ENCODE measurements at regions not wholly inside any gene's neighbourhood (a gene's known extent, or its start where the extent isn't known, plus 50 kb on each side); places are given as distances from the start of the nearest gene placed in this dataset.

DNA sequence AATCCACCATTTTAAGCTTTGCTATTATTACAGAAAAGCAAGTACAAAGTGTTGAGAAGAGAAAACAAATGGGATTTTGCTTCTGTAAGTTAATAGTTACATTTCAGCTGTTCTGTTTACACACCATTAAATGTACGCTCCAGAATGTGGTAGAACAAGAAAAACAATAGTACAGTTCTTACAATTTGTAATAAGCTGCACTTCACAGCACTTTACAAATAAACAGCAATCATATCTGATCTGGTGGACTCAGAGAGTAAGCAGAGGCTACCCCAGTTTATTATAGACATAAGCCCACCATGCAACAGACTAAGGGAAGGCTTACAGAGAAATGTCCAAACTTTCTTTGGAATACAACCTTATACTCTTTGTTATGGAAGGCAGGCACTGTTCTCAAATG lies 126.4 kb downstream of the OXSM start:
- intact Hi-C loops (cut with micrococcal nuclease) (no loop called here), in situ Hi-C loops (cut with MboI) (no loop called here)
- no peak overlapping the region for H3K4me3 ChIP-seq
- no peaks in the 10 kb centered on the region for H4K20me1 ChIP-seq (replicated peaks; ENCODE audit: control insufficient read depth, insufficient read depth, low read length)
- no peaks in the 10 kb centered on the region for H3K27me3 ChIP-seq (ENCODE audit: control insufficient read depth in 2 of 2, insufficient read depth in 2 of 2, low read length in 2 of 2)
- H3K9ac ChIP-seq (ENCODE audit: insufficient read depth in 1 of 2, low read depth in 2 of 2, low read length in 2 of 2), result no peak overlapping the region
- H3K36me3 ChIP-seq (ENCODE audit: control insufficient read depth, insufficient read depth, low read length), result no peaks in the 10 kb centered on the region
- WGBS (ENCODE audit: insufficient coverage, low coverage, missing lambda C conversion rate), result 0% methylated on average over 1 of the region's 1 CpG
- no peak for FAIRE-seq
- no peak for DNase-seq (ENCODE audit: extremely low read depth in 1 of 4, low spot score in 3 of 4)
- no peak for ATAC-seq
- no peaks in the 10 kb centered on the region for H3K9me3 ChIP-seq (replicated peaks; ENCODE audit: control insufficient read depth, insufficient read depth, low read depth, low read length)
- no TSS peak for BruUV-seq (replicated peaks)
- H2AFZ ChIP-seq (ENCODE audit: low read depth, low read length), result no peak overlapping the region
- no peaks in the 10 kb centered on the region for H3K9me1 ChIP-seq (ENCODE audit: control insufficient read depth, insufficient read depth, low read length)
- H3K79me2 ChIP-seq (ENCODE audit: control insufficient read depth, insufficient read depth, low read length), result no peaks in the 10 kb centered on the region
- H3K27ac ChIP-seq (ENCODE audit: extremely low read depth, low read depth, low read length), result no peak overlapping the region
- H3K4me1 ChIP-seq (replicated peaks in 1 of 2; ENCODE audit: control insufficient read depth in 2 of 2, insufficient read depth in 2 of 2, low read length in 2 of 2), result no peaks in the 10 kb centered on the region
- POLR2A ChIA-PET, result no interaction called here
- CTCF ChIA-PET (ENCODE audit: low intra/inter-chr PET ratio), result no interaction called here
- H3K4me2 ChIP-seq (ENCODE audit: insufficient read depth, low read length), result no peak overlapping the region
- TF ChIP-seq, protein P1, sequence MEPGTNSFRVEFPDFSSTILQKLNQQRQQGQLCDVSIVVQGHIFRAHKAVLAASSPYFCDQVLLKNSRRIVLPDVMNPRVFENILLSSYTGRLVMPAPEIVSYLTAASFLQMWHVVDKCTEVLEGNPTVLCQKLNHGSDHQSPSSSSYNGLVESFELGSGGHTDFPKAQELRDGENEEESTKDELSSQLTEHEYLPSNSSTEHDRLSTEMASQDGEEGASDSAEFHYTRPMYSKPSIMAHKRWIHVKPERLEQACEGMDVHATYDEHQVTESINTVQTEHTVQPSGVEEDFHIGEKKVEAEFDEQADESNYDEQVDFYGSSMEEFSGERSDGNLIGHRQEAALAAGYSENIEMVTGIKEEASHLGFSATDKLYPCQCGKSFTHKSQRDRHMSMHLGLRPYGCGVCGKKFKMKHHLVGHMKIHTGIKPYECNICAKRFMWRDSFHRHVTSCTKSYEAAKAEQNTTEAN (CRISPR knock-in tag; IDR thresholded peaks at IDR 0.05), result no peak
- TF ChIP-seq POLR2A (conservative IDR thresholded peaks at IDR 0.05), result no peak
- TF ChIP-seq BCOR (IDR thresholded peaks at IDR 0.05), result no peak
- TF ChIP-seq SRF (CRISPR knock-in tag; IDR thresholded peaks at IDR 0.05), result no peak
- TF ChIP-seq TFE3 (CRISPR knock-in tag; IDR thresholded peaks at IDR 0.05), result no peak
- TF ChIP-seq THRA (IDR thresholded peaks at IDR 0.05), result no peak
- TF ChIP-seq, protein P2, sequence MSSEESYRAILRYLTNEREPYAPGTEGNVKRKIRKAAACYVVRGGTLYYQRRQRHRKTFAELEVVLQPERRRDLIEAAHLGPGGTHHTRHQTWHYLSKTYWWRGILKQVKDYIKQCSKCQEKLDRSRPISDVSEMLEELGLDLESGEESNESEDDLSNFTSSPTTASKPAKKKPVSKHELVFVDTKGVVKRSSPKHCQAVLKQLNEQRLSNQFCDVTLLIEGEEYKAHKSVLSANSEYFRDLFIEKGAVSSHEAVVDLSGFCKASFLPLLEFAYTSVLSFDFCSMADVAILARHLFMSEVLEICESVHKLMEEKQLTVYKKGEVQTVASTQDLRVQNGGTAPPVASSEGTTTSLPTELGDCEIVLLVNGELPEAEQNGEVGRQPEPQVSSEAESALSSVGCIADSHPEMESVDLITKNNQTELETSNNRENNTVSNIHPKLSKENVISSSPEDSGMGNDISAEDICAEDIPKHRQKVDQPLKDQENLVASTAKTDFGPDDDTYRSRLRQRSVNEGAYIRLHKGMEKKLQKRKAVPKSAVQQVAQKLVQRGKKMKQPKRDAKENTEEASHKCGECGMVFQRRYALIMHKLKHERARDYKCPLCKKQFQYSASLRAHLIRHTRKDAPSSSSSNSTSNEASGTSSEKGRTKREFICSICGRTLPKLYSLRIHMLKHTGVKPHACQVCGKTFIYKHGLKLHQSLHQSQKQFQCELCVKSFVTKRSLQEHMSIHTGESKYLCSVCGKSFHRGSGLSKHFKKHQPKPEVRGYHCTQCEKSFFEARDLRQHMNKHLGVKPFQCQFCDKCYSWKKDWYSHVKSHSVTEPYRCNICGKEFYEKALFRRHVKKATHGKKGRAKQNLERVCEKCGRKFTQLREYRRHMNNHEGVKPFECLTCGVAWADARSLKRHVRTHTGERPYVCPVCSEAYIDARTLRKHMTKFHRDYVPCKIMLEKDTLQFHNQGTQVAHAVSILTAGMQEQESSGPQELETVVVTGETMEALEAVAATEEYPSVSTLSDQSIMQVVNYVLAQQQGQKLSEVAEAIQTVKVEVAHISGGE (CRISPR knock-in tag; IDR thresholded peaks at IDR 0.05), result no peak
- TF ChIP-seq GTF2B (IDR thresholded peaks at IDR 0.05; ENCODE audit: extremely low read depth, insufficient read length), result no peak
- TF ChIP-seq, protein P3, sequence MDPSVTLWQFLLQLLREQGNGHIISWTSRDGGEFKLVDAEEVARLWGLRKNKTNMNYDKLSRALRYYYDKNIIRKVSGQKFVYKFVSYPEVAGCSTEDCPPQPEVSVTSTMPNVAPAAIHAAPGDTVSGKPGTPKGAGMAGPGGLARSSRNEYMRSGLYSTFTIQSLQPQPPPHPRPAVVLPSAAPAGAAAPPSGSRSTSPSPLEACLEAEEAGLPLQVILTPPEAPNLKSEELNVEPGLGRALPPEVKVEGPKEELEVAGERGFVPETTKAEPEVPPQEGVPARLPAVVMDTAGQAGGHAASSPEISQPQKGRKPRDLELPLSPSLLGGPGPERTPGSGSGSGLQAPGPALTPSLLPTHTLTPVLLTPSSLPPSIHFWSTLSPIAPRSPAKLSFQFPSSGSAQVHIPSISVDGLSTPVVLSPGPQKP (CRISPR knock-in tag; IDR thresholded peaks at IDR 0.05), result no peak
- no peak for TF ChIP-seq CCNT2 (IDR thresholded peaks at IDR 0.05; ENCODE audit: borderline replicate concordance, extremely low read depth, insufficient read length, low read depth, low read length)
- TF ChIP-seq SMARCC2 (IDR thresholded peaks at IDR 0.05; ENCODE audit: low read depth), result no peak
- no peak for TF ChIP-seq NRF1 (conservative IDR thresholded peaks at IDR 0.05 in 1 of 2, IDR thresholded peaks at IDR 0.05 in 1 of 2)
- no peak for TF ChIP-seq SREBF2 (CRISPR knock-in tag; IDR thresholded peaks at IDR 0.05)

Measured in K562 (cell line).